CD4-positive, alpha-beta T cell treated with Interleukin-2 at 100 ng/mL for 4 hours (primary cell): ENCODE measurements at regions not wholly inside any gene's neighbourhood (a gene's known extent, or its start where the extent isn't known, plus 50 kb on each side); places are given as distances from the start of the nearest gene placed in this dataset.
"Not testable (repeated sequence)": the region's sequence is repeated elsewhere in the genome, so short reads cannot be mapped to it uniquely, and the experiment has no call there.

Source experiments
- DNase-seq: peaks from one replicate; pipeline ENCODE4 v3.0.0-alpha.2; 2020; ENCODE audit warnings: low spot score

DNA sequence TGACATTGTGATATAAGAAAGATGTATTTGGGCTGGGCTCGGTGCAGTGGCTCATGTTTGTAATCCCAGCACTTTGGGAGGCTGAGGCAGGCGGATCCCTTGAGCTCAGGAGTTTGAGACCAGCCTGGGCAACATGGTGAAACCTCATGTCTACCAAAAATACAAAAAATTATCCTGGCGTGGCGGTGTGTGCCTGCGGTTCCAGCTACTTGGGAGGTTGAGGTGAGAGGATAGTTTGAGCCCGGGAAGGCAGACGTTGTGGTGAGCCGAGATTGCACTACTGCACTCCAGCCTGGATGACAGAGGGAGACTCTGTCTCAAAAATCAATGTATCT lies 201.9 kb downstream of the SEC14L1 start:
- DNase-seq: not testable (repeated sequence)

GRCh38 chr17:77343031-77343800 lies 202.4 kb downstream of the SEC14L1 start:
- DNase-seq: peak; percentile 51

- no peak for DNase-seq
Observed at GRCh38 chr17:77344038-77344437, 203.3 kb downstream of the SEC14L1 start.

DNA sequence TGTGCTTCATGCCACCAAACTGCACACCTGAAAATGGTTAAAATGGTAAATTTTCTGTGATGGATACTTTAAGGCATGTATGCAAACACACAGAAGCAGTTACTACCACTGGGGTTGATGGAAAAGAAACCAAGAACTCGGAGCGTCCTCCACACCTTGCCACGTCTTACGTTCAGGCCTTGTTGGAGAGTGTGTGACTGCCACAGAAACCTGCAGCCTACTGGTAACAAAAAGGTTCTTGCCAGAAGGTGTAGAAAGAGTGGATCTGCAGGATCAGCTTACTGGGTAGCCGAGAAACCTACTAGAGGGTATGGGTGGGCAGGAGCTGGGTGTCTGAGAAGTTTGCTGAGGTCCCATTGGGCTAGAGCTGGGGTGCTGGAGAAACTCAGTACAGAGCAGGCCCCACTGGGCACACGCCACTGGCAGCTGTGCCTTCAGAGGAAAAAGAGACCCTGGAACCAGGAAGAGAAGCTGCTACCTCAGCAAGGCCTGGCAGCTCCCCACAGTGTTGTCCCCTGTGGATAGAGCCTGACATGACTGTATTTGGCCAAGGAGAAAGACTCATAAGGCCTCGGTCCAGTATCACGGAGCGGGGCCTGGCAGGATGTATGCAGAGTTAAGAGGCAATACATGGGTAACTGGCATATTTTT lies 204.6 kb downstream of the SEC14L1 start:
- no peak for DNase-seq

GRCh38 chr17:77346765-77347164 lies 206.0 kb downstream of the SEC14L1 start:
- no peak for DNase-seq

- DNase-seq: no peak
Observed at GRCh38 chr17:77347544-77347943, 206.8 kb downstream of the SEC14L1 start.

GRCh38 chr17:77349976-77350830 lies 209.4 kb downstream of the SEC14L1 start:
- no peak for DNase-seq

- DNase-seq: no peak
Observed at GRCh38 chr17:77352441-77352840, 211.7 kb downstream of the SEC14L1 start.

DNA sequence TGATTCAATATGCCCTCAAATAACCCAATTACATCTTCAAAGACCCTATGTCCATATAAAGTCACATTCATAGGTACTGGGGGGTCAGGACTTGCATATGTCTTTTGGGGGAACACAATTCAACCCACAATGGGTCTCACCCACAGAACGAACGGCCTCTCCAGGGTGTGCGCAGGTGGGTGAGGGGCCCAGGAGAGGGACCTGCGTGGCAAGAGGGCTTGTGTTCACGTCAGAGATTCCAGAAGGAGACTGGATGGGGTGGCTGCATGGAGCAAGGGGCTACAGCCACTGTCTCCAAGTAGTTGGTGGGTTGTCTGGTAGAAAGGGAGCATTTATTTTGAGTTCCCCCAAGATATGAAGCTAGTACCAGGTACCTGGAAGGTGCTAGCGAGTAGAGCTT lies 212.2 kb downstream of the SEC14L1 start:
- DNase-seq: no peak

- DNase-seq: no peak
Observed at GRCh38 chr17:77353684-77354419, 213.1 kb downstream of the SEC14L1 start.

DNA sequence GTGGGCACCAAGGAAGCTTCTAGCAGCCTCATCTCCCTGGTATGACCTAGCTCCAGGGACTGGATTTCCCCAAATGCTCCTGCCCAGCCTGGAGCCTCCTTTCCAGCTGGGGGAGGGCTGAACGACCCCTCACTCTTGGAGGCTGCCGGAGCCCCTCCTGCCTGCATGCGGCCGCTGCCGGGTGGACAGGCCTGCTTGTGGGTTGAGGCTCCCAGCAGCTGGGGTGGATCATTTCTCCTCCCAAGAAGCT lies 213.6 kb downstream of the SEC14L1 start:
- DNase-seq: no peak

DNA sequence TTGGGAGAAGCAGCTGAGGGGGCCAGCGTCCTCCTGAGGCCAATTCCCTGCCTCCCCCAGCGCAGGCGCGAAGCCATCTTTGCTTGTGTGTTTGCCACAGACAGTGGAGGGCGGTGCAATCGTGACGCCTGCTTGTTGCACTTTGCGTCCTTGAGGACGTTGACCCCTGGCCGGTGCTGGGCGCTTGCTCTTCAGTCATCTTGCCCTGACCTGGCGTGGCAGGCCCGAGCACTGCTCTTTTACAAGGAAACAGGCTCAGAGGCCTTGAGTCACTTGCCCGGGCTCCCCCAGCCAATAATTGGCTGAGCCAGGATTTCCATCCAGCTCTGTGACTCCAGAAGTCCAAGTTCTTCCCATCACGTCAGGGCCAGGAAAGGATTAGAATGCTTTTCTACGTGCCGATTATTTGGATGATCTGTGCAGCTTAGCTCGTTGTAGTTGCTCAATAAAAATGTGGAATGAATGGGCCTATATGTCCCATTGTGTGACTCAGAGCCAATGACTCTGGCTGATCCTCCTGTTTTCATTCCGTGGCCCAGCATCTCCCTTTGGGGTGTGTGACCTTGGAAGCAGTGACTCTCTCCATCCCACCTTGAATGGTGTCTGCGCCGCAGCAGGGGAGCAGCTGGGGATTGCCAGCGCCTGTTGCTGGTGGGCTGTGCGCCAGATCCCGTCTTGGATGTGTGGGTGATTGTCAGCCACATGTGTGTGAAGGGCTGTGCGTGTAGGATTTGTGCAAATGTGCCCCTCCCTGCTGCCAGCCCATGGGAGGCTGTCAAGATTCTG lies 214.1 kb downstream of the SEC14L1 start:
- DNase-seq: no peak

GRCh38 chr17:77356109-77356689 lies 215.4 kb downstream of the SEC14L1 start:
- no peak for DNase-seq

- DNase-seq: no peak
Observed at GRCh38 chr17:77356690-77357201, 216.0 kb downstream of the SEC14L1 start.

- no peak for DNase-seq
Observed at GRCh38 chr17:77358801-77359200, 218.0 kb downstream of the SEC14L1 start.

DNA sequence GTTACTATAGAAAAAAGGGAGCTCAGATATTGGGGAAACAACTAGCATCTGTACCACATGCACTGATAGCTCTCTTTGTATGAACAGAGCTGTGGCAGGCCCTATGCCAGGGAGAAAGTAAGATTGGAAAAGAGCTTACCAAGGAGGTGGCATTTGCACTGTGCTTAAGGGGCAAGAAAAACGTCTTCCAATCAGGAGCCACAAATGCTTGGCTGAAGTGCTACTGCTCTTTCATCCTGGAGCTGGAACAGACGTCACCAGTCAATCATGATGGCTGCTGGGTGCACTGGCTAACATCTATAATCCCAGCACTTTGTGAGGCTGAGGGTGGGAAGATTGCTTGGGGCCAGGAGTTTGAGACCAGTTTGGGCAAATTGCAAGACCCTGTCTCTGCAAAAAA lies 218.5 kb downstream of the SEC14L1 start:
- DNase-seq: no peak

DNA sequence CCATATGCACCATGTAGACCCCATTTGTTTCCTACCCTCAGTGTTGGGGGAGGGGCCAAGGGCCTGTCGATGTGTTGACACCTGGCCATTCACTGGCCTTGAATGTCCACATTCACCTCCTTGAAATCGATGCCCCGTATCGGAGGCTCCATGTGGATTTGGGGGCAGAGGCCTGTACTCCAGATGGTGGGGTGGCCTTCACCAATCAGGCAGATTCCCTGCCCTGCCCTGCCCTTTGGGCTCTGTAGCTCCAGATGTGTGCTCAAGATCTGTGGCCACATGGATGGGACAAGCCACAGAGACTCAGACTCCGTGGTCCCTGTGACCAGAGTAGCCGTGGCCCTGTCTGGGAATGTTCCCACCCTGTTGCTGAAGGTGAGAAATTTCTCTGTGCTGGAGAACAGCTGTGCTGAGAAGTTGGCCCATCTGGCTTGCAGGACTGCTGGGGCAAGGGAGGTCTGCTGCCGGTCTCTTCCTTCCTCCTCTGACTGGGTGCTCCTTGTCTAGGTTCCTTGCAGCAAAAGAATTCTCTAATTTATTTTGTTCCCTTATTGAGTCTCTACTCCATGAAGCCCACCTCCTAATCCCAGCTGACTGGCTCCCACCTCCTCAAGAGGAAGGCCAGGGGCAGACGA lies 221.3 kb downstream of the SEC14L1 start:
- no peak for DNase-seq

DNA sequence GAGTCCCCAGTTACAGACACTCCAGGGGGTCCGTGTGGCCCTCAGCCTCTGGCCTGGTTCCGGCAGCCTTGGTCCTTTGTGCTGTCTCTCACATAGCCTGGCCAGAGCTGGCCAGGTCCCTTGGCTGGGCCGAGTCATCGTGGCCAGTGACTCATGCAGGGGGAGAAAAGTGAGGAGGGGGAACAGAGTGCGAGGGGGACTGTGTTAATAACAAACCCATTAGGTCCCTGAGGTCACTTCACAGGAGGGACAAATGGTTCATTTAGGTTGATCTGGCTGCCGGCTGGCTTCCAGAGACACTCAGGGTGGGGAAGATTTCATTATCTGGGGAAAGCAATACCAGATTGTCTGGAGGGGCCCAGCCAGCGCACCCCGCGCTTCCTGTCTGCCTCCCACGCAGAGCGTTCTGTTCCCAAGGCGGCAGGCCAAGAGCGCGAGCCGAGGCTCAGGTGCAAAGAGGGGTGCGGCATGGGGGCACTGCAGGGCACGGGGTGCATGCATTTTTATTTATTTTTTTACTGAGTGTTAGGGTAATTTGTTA lies 223.1 kb downstream of the SEC14L1 start:
- DNase-seq: no peak

GRCh38 chr17:77364381-77364911 lies 223.7 kb downstream of the SEC14L1 start:
- no peak for DNase-seq

- DNase-seq: no peak
Observed at GRCh38 chr17:77364941-77365583, 224.3 kb downstream of the SEC14L1 start.
